Amniotic stem cell (primary cell): ENCODE measurements at regions not wholly inside any gene's neighbourhood (a gene's known extent, or its start where the extent isn't known, plus 50 kb on each side); places are given as distances from the start of the nearest gene placed in this dataset.

Source experiments
- DNase-seq: peaks from one replicate; lab custom pipeline; 2025; lab: John Stamatoyannopoulos, UW

- DNase-seq, result no peak
Measured at GRCh38 chr18:28846958-28847357, 670.0 kb upstream of the CDH2 start.

GRCh38 chr18:28837100-28837499, 660.2 kb upstream of the CDH2 start:
- no peak for DNase-seq

DNA sequence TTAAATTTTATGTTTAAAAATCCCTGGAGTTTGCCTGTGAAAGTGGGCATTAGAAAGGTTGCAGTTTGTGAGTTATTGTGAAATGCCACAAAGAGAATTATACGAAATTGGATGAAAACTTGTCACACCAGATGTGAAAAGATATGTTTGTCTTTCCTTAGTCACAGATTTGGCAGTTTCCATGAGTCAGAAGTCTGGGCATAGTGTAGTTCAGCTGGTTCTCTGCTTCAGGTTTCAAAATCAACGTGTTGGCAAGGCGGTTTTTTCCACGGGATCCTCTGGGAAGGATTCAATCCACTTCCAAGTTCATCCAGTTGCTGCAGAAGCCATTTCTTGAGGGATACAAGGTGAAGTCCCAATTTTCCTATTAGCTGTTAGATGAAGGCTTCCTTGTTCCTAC, 658.0 kb upstream of the CDH2 start:
- DNase-seq, result peak; percentile 46

- no peak for DNase-seq
Measured at GRCh38 chr18:28831908-28832307, 655.0 kb upstream of the CDH2 start.

DNA sequence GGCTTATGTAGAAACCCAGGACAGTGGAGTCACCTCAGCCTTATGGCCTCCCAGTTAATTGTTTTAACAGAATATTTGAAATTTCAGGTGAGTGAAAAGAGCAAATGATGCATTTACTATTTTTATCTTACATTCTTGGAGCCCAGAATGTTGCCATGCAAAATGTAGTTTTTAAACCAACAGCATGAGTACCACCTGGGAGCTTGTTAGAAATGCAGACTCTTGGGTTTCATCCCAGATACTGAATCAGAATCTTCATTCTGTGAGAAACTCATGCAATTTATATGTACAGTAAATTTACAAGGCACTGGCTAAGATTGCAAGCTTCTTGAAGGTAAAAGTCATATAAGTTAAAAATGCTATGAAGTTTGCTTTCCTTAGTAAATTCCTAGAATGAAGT, 654.5 kb upstream of the CDH2 start:
- DNase-seq, result no peak

- no peak for DNase-seq
Measured at GRCh38 chr18:28826107-28826506, 649.2 kb upstream of the CDH2 start.

DNA sequence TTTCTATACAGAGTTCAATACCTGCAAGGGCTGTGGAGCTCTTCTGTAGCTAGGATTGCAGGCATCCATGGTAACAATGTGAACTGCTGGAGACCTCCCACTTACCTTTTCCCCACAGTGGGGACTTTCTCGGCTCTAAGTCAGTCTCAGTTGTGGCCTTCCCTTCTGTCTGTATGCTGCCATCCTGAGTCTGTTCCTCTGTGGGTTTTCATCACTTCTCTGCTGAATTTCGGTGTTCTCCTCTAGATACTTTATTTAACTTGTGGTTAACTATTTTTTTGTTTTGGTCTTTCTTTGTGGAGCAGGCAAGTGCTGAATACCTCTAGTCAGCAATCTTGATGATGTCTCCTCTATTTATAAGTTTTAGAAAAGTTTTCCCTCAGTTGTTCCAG, 647.2 kb upstream of the CDH2 start:
- no peak for DNase-seq

- DNase-seq, result no peak
Measured at GRCh38 chr18:28823506-28824182, 646.7 kb upstream of the CDH2 start.

GRCh38 chr18:28820353-28820752, 643.4 kb upstream of the CDH2 start:
- DNase-seq, result no peak

- no peak for DNase-seq
Measured at GRCh38 chr18:28816155-28816554, 639.2 kb upstream of the CDH2 start.

GRCh38 chr18:28814365-28814764, 637.4 kb upstream of the CDH2 start:
- DNase-seq, result no peak

DNA sequence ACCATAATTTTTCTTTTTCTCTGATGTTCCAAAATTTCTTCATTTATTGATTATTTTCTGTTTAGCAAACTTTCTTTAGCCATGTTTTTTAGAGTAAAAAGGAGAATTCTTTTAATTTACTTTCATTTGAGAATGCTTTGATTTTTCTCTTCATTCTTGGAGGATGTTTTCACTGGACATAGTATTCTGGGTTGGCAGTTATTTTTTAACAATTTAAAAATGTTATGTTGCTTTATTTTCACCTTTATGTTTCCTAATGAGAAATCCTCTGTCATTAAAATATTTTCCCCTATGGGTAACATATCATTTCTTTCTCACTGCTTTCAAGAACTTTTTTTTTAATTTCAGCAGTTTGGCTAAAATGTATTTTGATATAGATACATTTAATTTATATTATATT, 631.4 kb upstream of the CDH2 start:
- no peak for DNase-seq

DNA sequence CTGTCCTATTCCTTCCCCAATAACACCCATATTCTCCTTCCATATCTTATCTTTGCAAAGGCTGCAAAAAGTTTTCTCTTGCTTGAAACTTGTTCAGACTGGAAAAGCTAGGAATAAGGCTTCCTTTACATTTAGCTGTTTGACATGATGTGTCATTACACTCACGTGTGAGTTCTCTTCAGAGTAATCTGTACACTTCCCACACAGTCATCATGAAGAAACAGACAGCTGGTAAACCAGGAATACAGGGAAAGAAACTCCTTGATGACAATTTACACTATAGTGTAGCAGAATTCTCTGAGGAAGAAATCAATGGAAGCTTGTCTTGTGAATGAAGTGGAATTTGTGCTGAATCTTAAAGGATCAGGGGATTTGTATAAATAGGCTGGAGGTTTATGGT, 628.6 kb upstream of the CDH2 start:
- no peak for DNase-seq

GRCh38 chr18:28804512-28805202, 627.7 kb upstream of the CDH2 start:
- DNase-seq, result no peak

DNA sequence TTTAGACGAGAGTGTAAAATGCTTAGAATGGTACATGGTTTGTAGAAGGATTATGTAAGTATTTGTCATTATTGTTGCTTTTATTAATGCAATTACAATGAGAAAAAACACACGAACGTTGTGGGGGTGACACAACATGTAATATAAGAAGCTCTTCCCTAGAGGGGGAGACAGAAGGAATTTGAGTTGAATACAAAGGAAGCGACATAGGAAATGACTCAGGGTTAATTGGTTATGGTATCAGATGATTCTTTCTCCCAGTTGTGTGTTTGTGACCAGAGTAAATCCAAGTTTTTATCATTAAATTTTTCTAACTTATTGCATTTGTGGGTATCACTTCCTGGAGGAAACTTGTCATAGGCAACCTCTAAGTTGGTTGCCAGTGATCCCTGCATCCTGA, 625.6 kb upstream of the CDH2 start:
- no peak for DNase-seq

DNA sequence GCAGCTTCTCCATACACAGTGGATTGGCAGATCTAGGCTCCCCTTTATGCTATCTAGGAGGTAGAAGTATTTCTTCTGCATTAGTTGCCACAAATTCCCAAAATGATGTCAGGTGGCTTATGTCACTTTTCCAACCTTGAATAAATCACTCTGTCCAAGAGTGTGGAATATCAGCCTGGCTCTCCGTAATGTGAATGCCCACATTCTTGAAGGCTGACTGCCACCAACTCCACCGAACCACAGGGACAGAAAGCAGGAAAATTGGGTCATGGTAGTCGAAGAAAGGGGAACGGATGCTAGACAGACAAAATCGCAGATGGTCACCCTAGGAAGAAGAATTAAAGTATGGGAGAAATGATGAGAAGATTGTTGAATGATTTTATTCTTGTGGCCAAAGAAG, 624.9 kb upstream of the CDH2 start:
- DNase-seq, result no peak

DNA sequence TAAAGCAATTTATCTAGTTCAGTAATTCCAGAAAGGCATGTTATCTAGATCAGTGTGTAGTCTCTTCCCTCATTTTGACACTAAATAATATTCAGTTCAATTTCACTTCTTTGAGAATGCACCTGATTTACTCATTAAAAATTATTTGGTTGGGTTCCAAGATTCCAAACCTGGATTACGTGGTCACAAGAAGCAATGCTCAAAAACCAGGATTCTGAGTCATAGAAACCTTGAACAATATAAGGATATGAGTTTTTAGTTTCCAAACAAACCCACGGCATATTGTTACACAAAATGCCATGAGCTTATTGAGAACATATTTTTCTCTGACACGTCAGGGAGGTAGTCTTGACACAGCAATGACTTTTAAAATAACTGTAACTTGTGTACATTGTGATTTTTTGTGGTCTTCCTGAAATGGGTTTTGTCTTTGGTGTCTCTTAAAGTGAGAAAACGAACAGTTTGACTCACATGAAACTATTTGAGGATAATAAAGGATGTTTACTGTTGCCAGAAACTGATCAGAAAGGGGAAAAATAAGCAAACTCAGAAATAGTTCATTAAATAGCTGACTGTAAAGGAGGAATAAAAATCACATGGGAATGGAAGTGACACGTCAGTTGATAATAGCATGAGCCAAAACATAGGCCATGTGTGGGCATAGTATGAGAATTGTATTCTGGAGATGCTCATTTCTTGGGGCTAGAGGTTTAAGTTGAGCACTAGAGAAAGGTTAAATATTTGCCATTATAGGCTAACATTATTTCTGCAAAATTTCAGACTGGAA, 617.7 kb upstream of the CDH2 start:
- peak; percentile 10 for DNase-seq

- DNase-seq, result no peak
Measured at GRCh38 chr18:28793901-28794300, 617.0 kb upstream of the CDH2 start.

DNA sequence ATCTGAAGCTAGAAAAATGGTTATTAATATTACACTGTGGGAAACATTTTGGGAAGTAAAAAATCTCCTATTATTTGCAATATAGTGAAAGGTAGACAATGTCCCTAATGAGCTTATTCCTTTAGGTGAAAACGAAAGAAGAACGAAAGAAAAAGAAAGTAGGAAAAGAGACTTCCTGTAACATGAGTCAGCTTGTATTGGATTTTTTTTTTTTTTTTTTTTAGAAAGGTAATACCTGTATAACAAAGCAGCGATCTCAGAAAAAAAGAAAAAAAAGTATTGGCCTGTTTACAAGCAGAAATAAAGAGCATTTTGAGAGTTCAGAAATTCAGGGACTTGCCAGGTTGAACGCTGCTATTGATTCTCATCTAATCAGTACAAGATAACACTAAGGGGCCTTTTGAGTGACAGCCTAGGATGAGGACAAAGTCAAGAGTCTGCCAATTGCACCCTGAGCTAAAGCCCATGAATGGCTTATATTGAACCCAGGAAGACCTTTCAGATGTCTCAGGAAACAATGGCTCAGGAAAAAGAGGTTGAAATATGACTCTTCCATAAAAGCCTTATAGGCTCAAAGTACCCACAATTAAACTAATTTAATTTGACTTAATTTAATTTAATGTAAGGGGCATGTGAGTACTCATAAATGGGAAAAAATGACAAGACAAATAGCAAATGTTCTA, 615.6 kb upstream of the CDH2 start:
- no peak for DNase-seq

- DNase-seq, result no peak
Measured at GRCh38 chr18:28791101-28791500, 614.2 kb upstream of the CDH2 start.

- no peak for DNase-seq
Measured at GRCh38 chr18:28789502-28789901, 612.6 kb upstream of the CDH2 start.

DNA sequence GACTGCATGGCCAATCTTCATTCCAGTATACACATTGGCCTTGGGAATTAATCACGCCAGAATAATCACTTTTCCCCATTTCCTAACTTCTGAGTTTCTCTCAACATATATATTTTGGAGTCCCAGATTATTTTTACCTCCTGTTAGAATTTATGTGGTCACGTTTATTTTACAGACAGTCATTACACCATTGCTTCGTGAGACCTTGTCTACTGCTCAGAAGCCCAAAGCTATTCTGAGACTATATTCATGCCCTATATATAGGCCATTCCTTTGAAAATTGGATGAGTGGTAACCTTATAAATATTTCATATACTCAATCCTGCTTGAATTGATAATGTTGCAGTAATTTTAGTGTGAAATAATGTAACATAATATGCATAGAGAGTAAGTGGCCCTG, 610.0 kb upstream of the CDH2 start:
- no peak for DNase-seq
